H9 (cell line): ENCODE measurements at regions not wholly inside any gene's neighbourhood (a gene's known extent, or its start where the extent isn't known, plus 50 kb on each side); places are given as distances from the start of the nearest gene placed in this dataset.

Experiments used
- DNase-seq: peaks from one replicate; pipeline ENCODE4 v3.0.0-alpha.2; 2017
- H2AFZ ChIP-seq: one replicate; pipeline ENCODE4 v1.6.1; 2013; ENCODE audit warnings: mild to moderate bottlenecking, low read length, control low read depth, moderate library complexity
- H2AK5ac ChIP-seq: 2 replicates; pipeline ENCODE4 v1.6.1; 2013; ENCODE audit warnings: low read length, control low read depth, mixed read lengths; ENCODE audit not compliant: insufficient read length
- H2BK120ac ChIP-seq: one replicate; pipeline ENCODE4 v1.6.1; 2013; ENCODE audit warnings: low read depth, mild to moderate bottlenecking, low read length, control low read depth, inconsistent platforms; ENCODE audit not compliant: poor library complexity, severe bottlenecking
- H2BK12ac ChIP-seq: 2 replicates; pipeline ENCODE4 v1.6.1; 2013; ENCODE audit warnings: low read length, control low read depth, mixed read lengths, low read depth; ENCODE audit not compliant: insufficient read length
- H2BK15ac ChIP-seq: 2 replicates; pipeline ENCODE4 v1.6.1; 2013; ENCODE audit warnings: low read depth, low read length, control low read depth
- H2BK20ac ChIP-seq: one replicate; pipeline ENCODE4 v1.6.1; 2013; ENCODE audit warnings: low read depth, mild to moderate bottlenecking, low read length, control low read depth, inconsistent platforms; ENCODE audit not compliant: poor library complexity, severe bottlenecking
- H2BK5ac ChIP-seq: 2 replicates; pipeline ENCODE4 v1.6.1; 2013; ENCODE audit warnings: low read length, control low read depth, mixed read lengths; ENCODE audit not compliant: insufficient read length
- H3K14ac ChIP-seq: 2 replicates; pipeline ENCODE4 v1.6.1; 2013; ENCODE audit warnings: low read length, control low read depth; ENCODE audit not compliant: insufficient read depth
- H3K18ac ChIP-seq: 2 replicates; pipeline ENCODE4 v1.6.1; 2013; ENCODE audit warnings: low read depth, mild to moderate bottlenecking, mixed read lengths, low read length, control low read depth; ENCODE audit not compliant: insufficient read length
- H3K23ac ChIP-seq: 2 replicates; pipeline ENCODE4 v1.6.1; 2013; ENCODE audit warnings: low read length, control low read depth, mixed read lengths, low read depth; ENCODE audit not compliant: insufficient read length
- H3K23me2 ChIP-seq: 2 replicates; pipeline ENCODE4 v1.6.1; 2013; ENCODE audit warnings: low read depth, mild to moderate bottlenecking, mixed read lengths, low read length, control low read depth; ENCODE audit not compliant: insufficient read length, poor library complexity, severe bottlenecking
- H3K27ac ChIP-seq: 2 replicates; pipeline ENCODE4 v1.5.1; 2013; ENCODE audit warnings: low read length, control low read depth, mixed read lengths, low read depth; ENCODE audit not compliant: insufficient read length
- H3K27me3 ChIP-seq: 2 replicates; pipeline ENCODE4 v1.6.1; 2013; ENCODE audit warnings: low read length, control low read depth, inconsistent platforms; ENCODE audit not compliant: insufficient read depth
- H3K4ac ChIP-seq: 2 replicates; pipeline ENCODE4 v1.6.1; 2013; ENCODE audit warnings: low read depth, mild to moderate bottlenecking, control low read depth, inconsistent platforms, low read length, moderate library complexity
- H3K4me1 ChIP-seq: 2 replicates; pipeline ENCODE4 v1.6.1; 2013; ENCODE audit warnings: low read length, control low read depth, inconsistent platforms; ENCODE audit not compliant: insufficient read depth
- H3K4me2 ChIP-seq: 2 replicates; pipeline ENCODE4 v1.6.1; 2013; ENCODE audit warnings: low read length, control low read depth, mixed read lengths; ENCODE audit not compliant: insufficient read length, insufficient read depth
- H3K56ac ChIP-seq: 2 replicates; pipeline ENCODE4 v1.6.1; 2013; ENCODE audit warnings: low read depth, mild to moderate bottlenecking, mixed read lengths, low read length, control low read depth; ENCODE audit not compliant: insufficient read length
- H3K79me1 ChIP-seq: 2 replicates; pipeline ENCODE4 v1.6.1; 2013; ENCODE audit warnings: low read depth, mild to moderate bottlenecking, moderate library complexity, low read length, control low read depth, inconsistent platforms; ENCODE audit not compliant: insufficient read depth, poor library complexity, severe bottlenecking
- H3K79me2 ChIP-seq: 2 replicates; pipeline ENCODE4 v1.6.1; 2013; ENCODE audit warnings: low read length, control low read depth, inconsistent platforms; ENCODE audit not compliant: insufficient read depth
- H3K9ac ChIP-seq: 2 replicates; pipeline ENCODE4 v1.6.1; 2013; ENCODE audit warnings: low read length, control low read depth, mixed read lengths; ENCODE audit not compliant: insufficient read length; ENCODE audit errors: extremely low read depth
- H3K9me3 ChIP-seq: one replicate; pipeline ENCODE4 v1.6.1; 2013; ENCODE audit warnings: low read depth, low read length, inconsistent platforms; ENCODE audit not compliant: control insufficient read depth
- H3T11ph ChIP-seq: one replicate; pipeline ENCODE4 v1.6.1; 2013; ENCODE audit warnings: mild to moderate bottlenecking, low read length, control low read depth, inconsistent platforms
- H4K20me1 ChIP-seq: one replicate; pipeline ENCODE4 v1.6.1; 2013; ENCODE audit not compliant: control insufficient read depth, insufficient read length, insufficient read depth
- H4K5ac ChIP-seq: 2 replicates; pipeline ENCODE4 v1.6.1; 2013; ENCODE audit warnings: low read depth, mild to moderate bottlenecking, mixed read lengths, low read length, control low read depth; ENCODE audit not compliant: insufficient read length
- H4K8ac ChIP-seq: replicated peaks from 2 replicates; pipeline ENCODE4 v1.6.1; 2013; ENCODE audit warnings: low read length, control low read depth, mixed read lengths, low read depth; ENCODE audit not compliant: insufficient read length
- H4K91ac ChIP-seq: 2 replicates; pipeline ENCODE4 v1.6.1; 2013; ENCODE audit warnings: low read depth, mild to moderate bottlenecking, moderate library complexity, mixed read lengths, low read length, control low read depth; ENCODE audit not compliant: insufficient read length
- H3K27ac Mint-ChIP-seq, 3 experiments: 2 replicates in 2 of 3; 3 replicates in 1 of 3; pipeline ENCODE4 v1.8.0; 2020 to 2021; ENCODE audit warnings: mixed read lengths in 3 of 3, mild to moderate bottlenecking in 1 of 3, moderate library complexity in 1 of 3
- H3K27me3 Mint-ChIP-seq: 2 replicates; pipeline ENCODE4 v1.8.0; 2021; ENCODE audit warnings: low read depth, mild to moderate bottlenecking, moderate library complexity, mixed read lengths
- H3K36me3 Mint-ChIP-seq, 3 experiments: 2 replicates in 2 of 3; 3 replicates in 1 of 3; pipeline ENCODE4 v1.8.0; 2020 to 2021; ENCODE audit warnings: low read depth in 3 of 3, mixed read lengths in 3 of 3; ENCODE audit not compliant: insufficient read depth in 1 of 3
- H3K4me1 Mint-ChIP-seq, 2 experiments: 2 replicates each; pipeline ENCODE4 v1.8.0; 2020; ENCODE audit warnings: mixed read lengths in 2 of 2
- H3K4me3 Mint-ChIP-seq, 2 experiments: 2 replicates in 1 of 2; 3 replicates in 1 of 2; pipeline ENCODE4 v1.8.0; 2020 to 2021; ENCODE audit warnings: mild to moderate bottlenecking in 2 of 2, mixed read lengths in 2 of 2, moderate library complexity in 1 of 2
- H3K9me3 Mint-ChIP-seq, 2 experiments: 2 replicates in 1 of 2; 3 replicates in 1 of 2; pipeline ENCODE4 v1.8.0; 2020; ENCODE audit warnings: mild to moderate bottlenecking in 2 of 2, mixed read lengths in 2 of 2, moderate library complexity in 1 of 2
- WGBS: extraction: QIAGEN DNeasy Blood & Tissue Kit; methylation state at CpG from one replicate; pipeline ENCODE4 v1.1.7; 2013; ENCODE audit warnings: missing lambda C conversion rate, low lambda C conversion rate, mixed read lengths; ENCODE audit not compliant: insufficient read length; ENCODE audit errors: extremely low coverage; 5-methylcytosine and 5-hydroxymethylcytosine counted together
- TF ChIP-seq, protein P1 (sequence below): fragments of 200-600 bp; sonication (generic); conservative IDR thresholded peaks from 3 replicates; pipeline ENCODE4 v1.8.0; 2021; ENCODE audit warnings: antibody characterized with exemption, mild to moderate bottlenecking

DNA sequence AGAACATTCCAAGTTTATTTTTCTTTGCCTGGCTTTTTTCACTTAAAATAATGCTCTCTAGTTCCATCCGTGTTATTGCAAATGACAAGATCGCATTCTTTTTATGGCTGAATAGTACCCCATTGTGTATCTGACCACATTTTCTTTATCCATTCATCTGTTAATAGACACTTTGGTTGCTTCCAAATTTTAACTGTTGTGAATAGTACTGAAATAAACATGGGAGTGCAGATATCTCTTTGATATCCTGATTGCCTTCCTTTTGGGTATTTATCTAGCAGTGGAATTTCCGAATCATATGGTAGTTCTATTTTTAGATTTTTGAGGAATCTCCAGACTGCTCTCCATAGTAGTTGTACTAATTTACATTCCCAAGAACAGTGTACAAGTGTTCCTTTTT lies 230.5 kb downstream of the FIGN start:
- Histone ChIP-seq H3K18ac (no peak overlapping the region), H3K79me2 (no peaks in the 10 kb centered on the region), H4K8ac (no peak overlapping the region), H3K14ac (no peak overlapping the region), H3T11ph (no peak overlapping the region), H3K27ac (no peak overlapping the region), H4K20me1 (no peaks in the 10 kb centered on the region), H3K79me1 (no peaks in the 10 kb centered on the region), H3K23ac (no peak overlapping the region), H2BK15ac (no peak overlapping the region), H3K4ac (no peak overlapping the region), H3K9ac (no peak overlapping the region), H4K5ac (no peak overlapping the region), H3K4me1 (no peaks in the 10 kb centered on the region), H2BK20ac (no peak overlapping the region), H3K23me2 (no peaks in the 10 kb centered on the region), H2BK5ac (no peak overlapping the region), H3K4me2 (no peak overlapping the region), H2BK12ac (no peak overlapping the region), H4K91ac (no peak overlapping the region), H2AK5ac (no peak overlapping the region), H2AFZ (no peak overlapping the region), H3K27me3 (no peaks in the 10 kb centered on the region), H2BK120ac (no peak overlapping the region), H3K9me3 (no peaks in the 10 kb centered on the region), H3K56ac (no peak overlapping the region)
- no peak for DNase-seq
- no CpG with 5 or more reads among the region's 3 CpGs for WGBS
- H3K9me3 Mint-ChIP-seq: peaks cover 0 to 1% of the 10 kb centered on the region in 2 experiments; a peak in 3 of 5 replicates
- H3K36me3 Mint-ChIP-seq: no peaks in the 10 kb centered on the region; a peak in 1 of 7 replicates
- no peaks in the 10 kb centered on the region for H3K4me1 Mint-ChIP-seq
- H3K27me3 Mint-ChIP-seq: peaks cover 1% of the 10 kb centered on the region; the same call in 1 of the 2 replicates
- TF ChIP-seq, protein P1, sequence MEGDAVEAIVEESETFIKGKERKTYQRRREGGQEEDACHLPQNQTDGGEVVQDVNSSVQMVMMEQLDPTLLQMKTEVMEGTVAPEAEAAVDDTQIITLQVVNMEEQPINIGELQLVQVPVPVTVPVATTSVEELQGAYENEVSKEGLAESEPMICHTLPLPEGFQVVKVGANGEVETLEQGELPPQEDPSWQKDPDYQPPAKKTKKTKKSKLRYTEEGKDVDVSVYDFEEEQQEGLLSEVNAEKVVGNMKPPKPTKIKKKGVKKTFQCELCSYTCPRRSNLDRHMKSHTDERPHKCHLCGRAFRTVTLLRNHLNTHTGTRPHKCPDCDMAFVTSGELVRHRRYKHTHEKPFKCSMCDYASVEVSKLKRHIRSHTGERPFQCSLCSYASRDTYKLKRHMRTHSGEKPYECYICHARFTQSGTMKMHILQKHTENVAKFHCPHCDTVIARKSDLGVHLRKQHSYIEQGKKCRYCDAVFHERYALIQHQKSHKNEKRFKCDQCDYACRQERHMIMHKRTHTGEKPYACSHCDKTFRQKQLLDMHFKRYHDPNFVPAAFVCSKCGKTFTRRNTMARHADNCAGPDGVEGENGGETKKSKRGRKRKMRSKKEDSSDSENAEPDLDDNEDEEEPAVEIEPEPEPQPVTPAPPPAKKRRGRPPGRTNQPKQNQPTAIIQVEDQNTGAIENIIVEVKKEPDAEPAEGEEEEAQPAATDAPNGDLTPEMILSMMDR: no peak
- H3K4me3 Mint-ChIP-seq: no peak overlapping the region
- no peak overlapping the region for H3K27ac Mint-ChIP-seq
